ENCODE measurements at regions not wholly inside any gene's neighbourhood (a gene's known extent, or its start where the extent isn't known, plus 50 kb on each side); places are given as distances from the start of the nearest gene placed in this dataset.

DNA sequence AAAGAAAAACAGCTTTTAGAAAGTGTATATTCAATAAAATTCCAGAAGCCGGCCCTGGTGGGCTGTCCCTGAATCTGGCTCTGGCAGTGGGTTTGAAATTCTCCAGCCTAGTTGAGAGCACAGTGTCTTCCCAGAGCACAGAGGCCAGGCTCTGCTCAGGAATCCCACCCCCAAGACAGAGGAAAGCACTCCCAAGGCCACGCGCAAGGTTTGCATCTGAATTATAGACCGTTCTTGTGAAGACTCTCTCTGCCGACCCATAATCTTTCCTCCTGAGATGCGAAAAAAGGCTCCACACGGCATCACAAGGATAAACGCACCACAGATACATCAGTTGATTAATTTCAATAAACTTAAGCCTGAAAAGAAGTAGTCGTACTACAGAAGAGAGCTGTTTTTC is 342.2 kb downstream of the CMPK2 start:
- ChIA-PET POLR2A (ENCODE audit: partially characterized antibody) (no interaction called here), CTCF (ENCODE audit: partially characterized antibody) (interaction anchor here (1.4 kb wide), 1 partner anchor 171 kb away, joined by 5 read pairs; no protein-coding TSS in a partner anchor)
- Histone ChIP-seq H3K4me2 (ENCODE audit: insufficient read depth in 1 of 2, low read depth in 2 of 2, low read length in 2 of 2) (no peak overlapping the region), H4K8ac (ENCODE audit: extremely low read depth, insufficient read depth, low read length) (no peak overlapping the region), H3K18ac (ENCODE audit: extremely low read depth, low read length) (no peak overlapping the region), H3K56ac (replicated peaks; ENCODE audit: insufficient read length, low read depth, low read length) (no peak overlapping the region), H3K9ac (replicated peaks in 1 of 4; ENCODE audit: extremely low read depth in 1 of 4, low read depth in 3 of 4, low read length in 3 of 4) (no peak overlapping the region), H3K23me2 (ENCODE audit: low read depth, low read length) (no peaks in the 10 kb centered on the region), H3K79me1 (ENCODE audit: low read depth, low read length) (no peaks in the 10 kb centered on the region), H4K20me1 (replicated peaks in 1 of 2; ENCODE audit: control insufficient read depth in 1 of 2, insufficient read depth in 2 of 2, low read length in 2 of 2) (no peaks in the 10 kb centered on the region), H2BK15ac (ENCODE audit: low read length) (no peak overlapping the region; the same call in 1 of the 2 replicates), H4K5ac (ENCODE audit: insufficient read length, low read depth, low read length) (no peak overlapping the region), H3K79me2 (ENCODE audit: control insufficient read depth in 1 of 2, insufficient read depth in 2 of 2, low read length in 2 of 2) (no peaks in the 10 kb centered on the region), H3K9me3 (ENCODE audit: insufficient read depth in 2 of 2, low read depth in 1 of 2, low read length in 1 of 2) (no peaks in the 10 kb centered on the region), H2AK5ac (ENCODE audit: low read depth, low read length) (no peak overlapping the region), H3K4me3 (ENCODE audit: extremely low read depth in 1 of 4, insufficient read depth in 2 of 4, low read depth in 3 of 4, low read length in 4 of 4) (no peak overlapping the region), H3K4me1 (replicated peaks in 1 of 4; ENCODE audit: control insufficient read depth in 3 of 4, insufficient read depth in 4 of 4, low read length in 3 of 4) (peaks cover 3 to 7% (median 7%) of the 10 kb centered on the region in 4 experiments; a peak in 3 of 7 replicates), H3K14ac (ENCODE audit: insufficient read length) (no peak overlapping the region), H3K27ac (ENCODE audit: low read depth, low read length) (no peak overlapping the region), H3K4ac (replicated peaks; ENCODE audit: insufficient read length, low read depth, low read length) (no peak overlapping the region), H2BK12ac (ENCODE audit: low read depth, low read length) (no peak overlapping the region), H2BK120ac (replicated peaks; ENCODE audit: low read depth, low read length) (no peak overlapping the region), H3K36me3 (ENCODE audit: control insufficient read depth in 2 of 4, insufficient read depth in 4 of 4, low read length in 3 of 4) (no peaks in the 10 kb centered on the region), H2AFZ (ENCODE audit: low read length) (peak overlapping the region; percentile 96), H4K91ac (replicated peaks; ENCODE audit: insufficient read length, low read length) (no peak overlapping the region), H2BK20ac (ENCODE audit: low read length) (no peak overlapping the region), H2BK5ac (ENCODE audit: low read depth, low read length) (no peak overlapping the region), H3K27me3 (replicated peaks in 1 of 4; ENCODE audit: control insufficient read depth in 3 of 4, extremely low read depth in 1 of 4, insufficient read depth in 3 of 4, low read length in 3 of 4) (no peaks in the 10 kb centered on the region), H3K23ac (ENCODE audit: insufficient read length) (no peak overlapping the region)
- peak in 1 of 2 experiments; percentile 4; a peak in 1 of 4 replicates for TF ChIP-seq RAD21 (IDR thresholded peaks at IDR 0.05 in 1 of 2, conservative IDR thresholded peaks at IDR 0.05 in 1 of 2; ENCODE audit: low read depth in 2 of 2, low read length in 2 of 2)
- TF ChIP-seq, protein P1, sequence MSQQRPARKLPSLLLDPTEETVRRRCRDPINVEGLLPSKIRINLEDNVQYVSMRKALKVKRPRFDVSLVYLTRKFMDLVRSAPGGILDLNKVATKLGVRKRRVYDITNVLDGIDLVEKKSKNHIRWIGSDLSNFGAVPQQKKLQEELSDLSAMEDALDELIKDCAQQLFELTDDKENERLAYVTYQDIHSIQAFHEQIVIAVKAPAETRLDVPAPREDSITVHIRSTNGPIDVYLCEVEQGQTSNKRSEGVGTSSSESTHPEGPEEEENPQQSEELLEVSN (IDR thresholded peaks at IDR 0.05) = no peak
- no peak for FAIRE-seq
- DNase-seq (ENCODE audit: low read depth in 1 of 2, low spot score in 2 of 2) = no peak
- WGBS, 2 experiments (ENCODE audit: extremely low coverage in 1 of 2, insufficient coverage in 1 of 2, insufficient read length in 1 of 2, insufficient replicate concordance in 2 of 2, low coverage in 1 of 2, low lambda C conversion rate in 2 of 2, missing lambda C conversion rate in 1 of 2) = 71% methylated on average over 9 of the region's 9 CpGs; no CpG with 5 or more reads in 1 of the 2 experiments

Measured in H1 (cell line).